ENCODE measurements at regions not wholly inside any gene's neighbourhood (a gene's known extent, or its start where the extent isn't known, plus 50 kb on each side); places are given as distances from the start of the nearest gene placed in this dataset.

DNA sequence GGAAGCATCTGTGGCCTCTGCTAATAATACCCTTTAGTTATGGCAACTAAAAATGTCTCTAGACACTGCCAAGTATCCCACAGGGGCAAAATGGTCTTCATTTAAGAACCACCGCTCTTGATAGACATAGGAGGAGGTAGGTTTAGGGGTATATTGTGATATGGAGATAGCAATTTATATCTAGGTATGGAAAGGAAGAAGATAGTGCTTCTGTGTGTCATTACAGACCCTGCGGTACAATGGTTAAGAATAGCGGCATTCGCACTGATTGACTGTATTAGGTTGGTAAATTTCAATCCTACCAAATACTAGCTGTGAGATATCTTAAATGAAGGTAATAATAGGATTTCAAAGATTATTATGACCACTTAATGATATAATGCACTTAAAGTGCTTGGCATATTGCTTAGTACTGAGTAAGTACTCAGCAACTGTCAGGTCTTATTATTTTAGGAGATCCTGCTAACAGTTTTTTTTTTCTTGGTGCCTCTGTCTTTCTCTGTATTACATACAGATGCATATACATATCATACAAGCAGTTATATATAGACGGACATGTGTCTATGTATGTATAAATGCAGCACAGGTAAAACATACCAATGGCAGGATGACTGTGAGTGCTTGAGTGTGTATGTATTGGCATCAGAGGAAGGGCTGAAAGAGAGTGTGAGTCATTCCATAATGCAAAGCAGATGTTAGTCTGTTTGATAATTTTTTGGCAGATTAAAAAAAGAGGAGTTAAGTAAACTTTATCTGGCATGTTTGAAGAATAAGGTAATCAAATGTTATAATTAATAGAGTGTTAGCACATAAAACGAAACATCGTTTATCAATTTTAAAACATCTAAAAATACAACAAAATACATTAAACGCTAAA, 50.0 kb upstream of the ITGB8 start:
- TF ChIP-seq, protein P1, sequence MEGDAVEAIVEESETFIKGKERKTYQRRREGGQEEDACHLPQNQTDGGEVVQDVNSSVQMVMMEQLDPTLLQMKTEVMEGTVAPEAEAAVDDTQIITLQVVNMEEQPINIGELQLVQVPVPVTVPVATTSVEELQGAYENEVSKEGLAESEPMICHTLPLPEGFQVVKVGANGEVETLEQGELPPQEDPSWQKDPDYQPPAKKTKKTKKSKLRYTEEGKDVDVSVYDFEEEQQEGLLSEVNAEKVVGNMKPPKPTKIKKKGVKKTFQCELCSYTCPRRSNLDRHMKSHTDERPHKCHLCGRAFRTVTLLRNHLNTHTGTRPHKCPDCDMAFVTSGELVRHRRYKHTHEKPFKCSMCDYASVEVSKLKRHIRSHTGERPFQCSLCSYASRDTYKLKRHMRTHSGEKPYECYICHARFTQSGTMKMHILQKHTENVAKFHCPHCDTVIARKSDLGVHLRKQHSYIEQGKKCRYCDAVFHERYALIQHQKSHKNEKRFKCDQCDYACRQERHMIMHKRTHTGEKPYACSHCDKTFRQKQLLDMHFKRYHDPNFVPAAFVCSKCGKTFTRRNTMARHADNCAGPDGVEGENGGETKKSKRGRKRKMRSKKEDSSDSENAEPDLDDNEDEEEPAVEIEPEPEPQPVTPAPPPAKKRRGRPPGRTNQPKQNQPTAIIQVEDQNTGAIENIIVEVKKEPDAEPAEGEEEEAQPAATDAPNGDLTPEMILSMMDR (IDR thresholded peaks at IDR 0.05 in 8 of 11, conservative IDR thresholded peaks at IDR 0.05 in 3 of 11) = no peak
- TF ChIP-seq POLR2AphosphoS5 (IDR thresholded peaks at IDR 0.05) = no peak
